NCI-H128 (cell line): ENCODE measurements at regions not wholly inside any gene's neighbourhood (a gene's known extent, or its start where the extent isn't known, plus 50 kb on each side); places are given as distances from the start of the nearest gene placed in this dataset.
A peak's percentile ranks its signal among the peaks of the same experiment; 100 is the strongest.

Source experiments
- DNase-seq: peaks from one replicate; lab custom pipeline; 2025; ENCODE audit not compliant: unreplicated experiment; lab: John Stamatoyannopoulos, UW

DNA sequence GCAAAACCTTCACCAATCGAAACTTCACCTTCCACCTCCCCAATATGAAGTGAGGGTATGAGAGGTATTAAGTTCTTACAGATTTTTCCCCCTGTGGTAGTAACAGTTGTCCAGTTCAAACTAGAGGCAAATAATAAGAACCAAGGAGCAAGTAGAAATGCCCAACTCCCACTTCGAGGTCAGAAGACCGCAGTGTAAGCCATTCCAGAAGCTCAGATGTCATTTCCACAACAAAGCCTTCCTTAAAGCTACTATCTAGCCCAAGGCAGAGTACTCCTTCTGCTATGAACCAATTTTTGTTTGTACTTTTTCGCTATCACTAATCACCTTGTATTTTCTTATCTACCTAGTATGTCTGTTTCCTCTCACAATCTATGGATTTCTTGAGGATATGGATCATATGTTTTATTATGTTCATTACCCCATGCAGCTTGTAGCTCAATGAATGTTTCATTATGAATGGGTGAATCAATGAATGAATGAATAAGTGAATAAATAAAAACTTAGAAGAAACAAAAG, 235.7 kb upstream of the KCNMB2 start:
- no peak for DNase-seq

DNA sequence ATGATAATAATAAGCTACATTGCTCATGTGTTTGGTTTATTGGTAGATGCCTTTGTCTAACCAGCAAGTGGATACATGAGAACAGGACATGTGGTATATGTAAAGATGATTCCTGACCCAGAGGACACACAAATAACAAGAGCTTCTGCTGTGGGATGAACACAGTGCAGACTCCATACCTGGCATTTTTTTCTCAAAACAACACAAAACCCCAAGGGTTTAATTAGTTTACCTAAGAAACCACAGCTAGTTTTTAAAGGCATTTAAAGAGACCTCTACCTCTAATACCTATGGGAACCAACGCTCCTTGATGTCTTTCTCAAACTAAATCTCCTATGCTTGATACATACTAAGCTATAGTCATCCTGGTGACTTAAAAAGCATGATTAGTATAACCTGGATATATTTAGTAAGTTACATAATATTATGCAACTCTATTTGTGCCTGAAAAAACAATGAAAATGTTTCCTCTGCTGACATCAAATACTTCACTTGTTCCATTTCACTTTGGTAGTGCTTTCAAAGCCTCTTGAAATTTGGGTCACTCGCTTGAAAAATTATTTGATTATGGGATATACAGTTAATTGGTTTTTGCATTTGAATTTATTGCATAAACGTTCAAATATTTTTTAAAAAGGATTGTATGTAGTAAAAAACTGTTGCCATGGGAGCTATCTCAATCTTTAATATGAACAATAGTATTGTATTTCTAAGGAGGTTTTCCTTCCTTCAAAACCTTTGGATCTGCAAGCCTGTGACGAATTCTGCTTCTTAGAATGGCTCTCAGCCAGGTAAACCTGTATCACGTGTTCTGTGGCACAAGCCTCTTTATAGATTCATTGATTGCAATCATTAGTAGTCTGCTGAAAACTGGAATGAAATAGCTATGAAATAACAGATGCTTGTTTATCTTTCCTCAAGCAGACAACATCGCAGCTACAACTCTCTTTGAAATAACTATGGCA, 233.0 kb upstream of the KCNMB2 start:
- DNase-seq, result no peak

DNA sequence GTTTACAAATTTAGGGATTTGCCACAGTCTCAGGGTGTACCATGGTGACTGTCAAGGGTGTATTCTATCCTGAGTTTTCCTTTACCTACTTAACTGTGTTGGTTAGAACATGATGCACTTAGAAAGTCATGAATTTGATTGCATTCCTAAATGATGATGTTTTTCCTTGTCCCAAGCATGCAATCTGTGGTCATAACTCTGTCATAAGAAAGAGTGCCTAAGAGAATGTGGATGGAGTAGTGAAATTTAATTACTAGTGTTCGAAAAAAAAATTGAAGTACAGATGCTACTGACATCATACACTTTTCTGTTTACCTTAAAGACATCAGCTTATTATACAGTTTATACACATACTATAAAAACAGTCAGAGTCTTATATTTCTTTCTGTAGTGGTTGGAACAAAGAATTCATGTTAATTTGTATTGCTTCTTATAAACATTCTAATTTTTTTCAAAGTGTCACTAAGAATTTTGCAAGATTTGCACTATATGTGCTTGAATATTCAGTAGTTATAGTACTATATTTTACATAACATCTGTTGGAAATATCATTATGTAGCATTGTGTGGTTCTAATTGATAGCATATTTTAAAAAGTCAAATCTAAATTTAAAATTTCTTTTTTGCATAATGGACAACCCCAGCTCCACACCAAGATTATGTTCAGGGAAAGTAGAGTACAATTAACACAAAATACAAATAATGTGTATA, 231.3 kb upstream of the KCNMB2 start:
- DNase-seq, result no peak

DNA sequence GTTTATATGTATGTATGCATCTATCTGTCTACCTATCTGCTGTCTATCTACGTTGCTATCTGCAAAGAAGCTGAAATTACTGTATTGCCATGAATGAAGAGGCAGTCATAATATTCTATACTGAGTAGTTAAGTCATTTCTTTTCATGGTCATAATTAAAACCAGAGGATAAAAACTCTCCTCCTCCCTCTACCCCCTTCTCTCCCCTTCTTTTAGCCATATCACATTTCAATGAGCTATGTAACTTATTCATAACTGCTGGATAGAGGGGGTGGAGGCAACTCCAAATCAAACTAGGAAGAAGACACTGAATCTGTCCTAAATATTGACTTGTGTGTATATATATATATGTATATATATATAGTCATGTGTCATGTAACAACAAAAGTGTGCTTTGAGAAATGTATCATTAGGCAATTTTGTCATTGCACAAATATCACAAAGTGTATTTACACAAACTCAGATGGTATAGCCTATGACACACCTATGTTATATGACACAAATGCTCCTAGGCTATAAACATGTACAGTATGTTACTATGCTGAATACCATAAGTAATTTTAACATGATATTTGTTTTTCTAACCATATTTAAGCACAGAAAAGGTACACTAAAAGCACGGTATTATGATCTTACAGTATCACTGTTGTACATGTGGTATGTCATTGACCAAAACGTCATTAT, 229.7 kb upstream of the KCNMB2 start:
- DNase-seq, result no peak

DNA sequence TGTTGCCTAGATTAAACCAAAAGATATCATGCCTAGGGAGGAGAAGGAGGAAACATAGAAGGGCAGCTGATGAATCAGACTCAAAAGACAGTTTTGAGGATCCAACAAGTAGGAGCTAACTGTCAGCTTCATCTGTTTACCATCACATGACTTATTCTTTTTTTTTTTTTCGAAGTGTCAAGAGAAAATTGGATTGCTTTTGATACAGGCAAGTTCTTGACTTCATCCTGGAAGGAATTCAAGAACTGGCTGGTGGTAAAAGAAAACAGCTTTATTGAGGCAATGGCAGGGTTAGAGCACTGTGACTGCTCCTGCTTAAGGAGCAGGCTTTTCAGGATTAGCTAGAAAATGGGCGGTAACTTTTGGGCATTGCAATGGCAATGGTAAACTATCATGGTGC, 227.5 kb upstream of the KCNMB2 start:
- DNase-seq, result no peak

DNA sequence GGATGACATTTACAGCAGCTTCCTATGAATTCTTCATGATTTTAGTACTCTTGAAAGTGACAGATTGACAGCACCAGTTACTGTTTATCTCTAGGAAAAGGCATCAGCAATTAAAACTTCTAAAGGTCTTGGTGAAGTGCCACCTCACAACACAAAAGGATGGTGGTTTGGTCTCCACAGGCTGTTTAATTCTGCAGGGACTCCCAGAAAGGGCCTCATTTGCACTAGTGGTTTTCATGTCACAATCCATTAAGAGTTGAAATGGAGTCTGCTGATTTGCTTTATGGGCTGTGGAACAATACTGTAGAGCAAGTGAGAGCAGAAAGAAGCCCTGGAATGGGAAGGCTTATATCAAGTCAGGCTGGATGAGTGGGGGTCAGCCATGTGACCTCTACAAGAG, 225.3 kb upstream of the KCNMB2 start:
- peak; percentile 45 for DNase-seq

DNA sequence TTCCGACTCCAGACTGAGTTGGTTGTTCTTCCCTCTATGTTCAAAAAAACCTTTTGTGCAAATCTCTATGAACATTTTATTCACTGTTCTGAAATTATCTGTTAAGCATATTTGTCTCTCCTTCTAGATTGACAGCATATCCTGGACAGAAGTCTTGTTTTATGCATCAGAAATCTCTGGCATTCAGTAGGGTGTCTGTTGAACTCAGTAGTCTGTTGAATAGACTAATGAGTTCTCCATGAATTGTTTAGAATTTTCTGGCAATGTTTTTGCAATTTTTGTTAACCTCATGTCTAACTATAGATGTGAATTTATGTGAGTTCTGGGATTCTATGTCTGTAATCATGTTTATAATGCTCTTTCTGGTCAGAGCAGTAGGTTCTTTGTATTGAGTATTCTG, 222.5 kb upstream of the KCNMB2 start:
- no peak for DNase-seq

DNA sequence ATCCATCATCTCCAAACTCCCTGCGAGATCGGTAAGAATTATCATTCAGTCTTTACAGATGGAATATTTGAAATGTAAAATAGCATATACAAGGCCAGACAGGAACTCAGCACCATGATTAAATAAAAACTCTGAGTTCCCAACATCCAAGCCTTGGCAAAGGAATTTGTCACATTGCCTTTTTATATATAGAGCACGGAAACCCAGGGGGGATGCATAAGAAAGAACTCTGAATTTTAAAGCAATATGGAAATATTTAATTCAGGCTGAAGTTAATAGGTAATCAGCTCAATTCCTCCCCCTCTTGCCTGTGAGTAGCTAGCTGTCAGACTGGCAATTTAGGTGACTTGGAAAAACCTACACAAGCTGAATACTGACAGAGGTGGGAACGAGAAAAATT, 217.9 kb upstream of the KCNMB2 start:
- DNase-seq, result no peak

DNA sequence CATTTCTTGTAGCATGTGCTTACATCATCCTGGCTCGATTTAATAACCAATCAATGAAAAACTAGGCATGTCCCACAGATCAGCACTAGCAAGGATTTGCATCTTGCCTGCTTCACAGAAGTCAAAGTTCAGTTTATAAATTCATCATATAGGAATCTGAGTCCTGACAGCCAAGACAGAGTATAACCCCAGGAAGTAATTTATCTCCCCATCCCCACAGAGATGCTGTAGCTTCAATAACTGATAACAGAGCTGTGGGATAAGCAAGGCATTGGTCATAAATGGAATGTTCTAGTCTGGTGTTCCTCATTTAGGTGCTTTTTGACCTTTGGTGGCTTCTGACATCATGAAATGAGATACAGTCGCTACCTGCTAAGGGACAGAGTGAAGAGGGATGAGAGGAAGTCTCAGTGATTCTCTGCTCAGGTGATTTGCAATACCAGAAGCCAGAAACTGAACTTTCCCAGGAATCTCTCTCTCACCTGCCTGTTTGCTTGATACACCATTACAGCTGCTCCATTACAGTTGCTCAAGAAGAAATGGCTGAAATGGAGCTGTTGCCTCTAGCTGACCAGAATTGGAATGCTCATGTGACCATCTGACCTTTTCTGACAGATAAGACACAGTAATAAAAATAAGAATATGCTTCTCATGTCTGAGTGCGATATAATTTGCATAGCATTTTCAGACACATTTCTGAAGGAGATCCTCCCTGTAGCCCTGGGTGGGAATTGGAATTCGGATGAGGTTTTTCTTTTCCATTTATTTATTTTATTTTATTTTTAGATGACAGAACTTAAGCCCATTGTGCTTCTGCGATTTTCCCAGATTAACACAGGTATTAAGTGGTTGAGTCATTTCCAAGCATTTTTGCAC, 217.1 kb upstream of the KCNMB2 start:
- no peak for DNase-seq

DNA sequence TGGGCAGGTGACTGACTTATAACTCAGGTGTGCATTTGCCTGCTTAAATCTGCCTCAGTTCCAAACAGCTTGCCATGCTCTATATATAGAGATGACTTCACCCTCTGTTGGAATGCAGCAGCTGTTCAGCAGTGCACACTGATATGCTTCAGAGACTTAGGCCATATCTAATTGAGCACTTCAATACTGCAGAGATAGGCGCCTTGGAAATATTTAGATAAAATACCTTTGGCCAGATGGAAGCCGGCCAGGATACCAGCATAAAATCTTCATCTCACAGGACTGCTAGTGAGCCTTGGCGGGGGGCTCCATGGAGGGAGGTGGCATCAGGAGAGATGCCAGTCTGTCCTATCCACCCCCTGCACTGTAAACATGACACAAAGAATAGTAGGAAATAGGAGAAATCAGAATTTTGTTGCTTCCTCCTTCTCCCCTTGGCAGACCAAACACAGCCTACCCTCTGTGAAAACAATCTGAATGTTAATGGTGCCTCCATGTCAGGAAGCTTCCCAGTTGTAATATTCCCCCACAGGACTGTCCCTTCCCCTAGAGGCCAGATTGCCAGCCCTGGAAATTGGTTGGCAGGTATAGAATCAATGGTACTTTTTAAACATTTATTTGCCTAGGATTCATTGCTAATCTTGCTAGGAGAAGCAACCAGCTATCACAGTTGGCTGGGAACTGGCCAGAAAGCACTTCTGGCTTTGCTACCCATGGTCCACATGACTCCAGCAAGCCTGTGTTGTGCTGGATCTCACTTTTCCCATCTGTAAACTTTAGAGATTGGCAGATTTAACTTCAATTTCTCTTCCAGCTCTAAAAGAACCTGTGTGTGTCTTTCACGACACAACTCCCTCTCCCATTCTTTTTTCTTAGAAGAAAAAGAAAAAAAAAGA, 215.5 kb upstream of the KCNMB2 start:
- no peak for DNase-seq

DNA sequence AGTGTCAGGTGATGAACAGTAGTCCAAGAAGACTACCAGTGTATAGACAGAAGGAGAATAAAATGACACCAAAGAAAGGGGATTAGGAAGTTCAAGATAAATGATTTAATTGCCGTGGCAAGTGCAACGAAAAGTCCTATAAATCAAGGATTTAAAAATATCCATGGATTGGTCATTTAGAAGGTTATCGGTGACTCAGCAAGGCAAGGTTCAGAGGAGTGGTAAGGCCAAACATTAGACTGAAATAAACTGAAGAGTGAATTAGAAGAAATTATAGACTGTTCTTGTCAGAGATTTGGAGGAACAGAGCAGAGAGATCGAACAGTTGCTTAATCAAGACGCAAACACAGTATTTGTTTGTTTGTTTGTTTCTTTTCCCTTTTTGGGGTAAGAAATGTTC, 211.9 kb upstream of the KCNMB2 start:
- DNase-seq, result no peak

DNA sequence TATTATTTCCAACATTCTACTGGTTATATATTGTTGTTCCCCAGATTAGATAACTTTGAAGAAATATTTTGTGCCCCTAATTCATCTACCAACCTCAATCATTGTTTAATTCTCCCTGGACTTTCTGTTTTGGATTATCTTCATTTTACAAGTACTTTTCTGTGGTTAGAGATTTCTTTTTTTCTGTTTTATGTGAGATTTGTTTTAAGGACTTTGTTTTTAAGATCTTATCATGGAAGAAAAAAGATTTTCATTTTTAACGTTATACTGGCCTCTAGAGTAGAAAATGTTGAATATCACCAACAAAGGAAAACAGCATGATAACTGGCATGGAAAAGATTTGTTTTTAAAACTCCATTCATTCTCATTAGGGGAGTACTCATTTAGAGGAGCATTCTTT, 210.9 kb upstream of the KCNMB2 start:
- no peak for DNase-seq

DNA sequence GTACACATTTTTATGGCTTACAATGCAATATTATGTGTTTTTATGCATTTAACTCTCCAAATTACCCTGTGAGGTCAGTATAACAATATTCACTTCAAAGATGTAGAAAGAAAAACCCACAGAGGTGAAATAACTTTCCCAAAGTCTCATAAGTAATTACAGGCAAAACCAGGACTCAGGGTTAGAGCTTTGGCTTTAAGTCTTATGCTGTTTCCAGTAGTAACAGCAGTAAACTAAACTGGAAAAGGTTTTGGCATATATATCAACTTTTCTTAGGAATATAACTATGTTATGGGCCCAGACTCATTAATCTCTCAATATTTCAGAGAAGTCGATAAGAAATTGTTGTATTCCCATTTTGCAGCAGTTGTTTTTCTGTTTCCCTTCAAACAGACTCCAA, 206.3 kb upstream of the KCNMB2 start:
- no peak for DNase-seq

DNA sequence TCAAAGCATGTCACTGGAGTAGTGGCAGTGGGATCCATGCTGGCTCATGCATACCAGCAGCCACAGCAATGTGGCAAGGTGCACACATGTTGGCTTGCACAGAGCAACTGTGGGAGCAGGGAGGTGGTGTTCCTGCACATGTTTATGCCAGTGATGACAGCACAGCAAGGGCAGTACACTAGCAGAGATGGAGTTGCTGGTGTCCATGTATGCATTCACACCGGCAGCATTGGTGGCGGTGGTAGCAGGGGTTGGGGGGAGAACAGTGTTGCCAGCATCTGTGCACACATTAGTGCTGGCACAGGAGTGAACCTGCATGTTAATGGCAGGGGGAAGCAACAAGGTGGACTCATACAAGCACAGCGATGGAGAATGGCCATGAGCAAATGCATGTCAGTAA, 202.0 kb upstream of the KCNMB2 start:
- no peak for DNase-seq

DNA sequence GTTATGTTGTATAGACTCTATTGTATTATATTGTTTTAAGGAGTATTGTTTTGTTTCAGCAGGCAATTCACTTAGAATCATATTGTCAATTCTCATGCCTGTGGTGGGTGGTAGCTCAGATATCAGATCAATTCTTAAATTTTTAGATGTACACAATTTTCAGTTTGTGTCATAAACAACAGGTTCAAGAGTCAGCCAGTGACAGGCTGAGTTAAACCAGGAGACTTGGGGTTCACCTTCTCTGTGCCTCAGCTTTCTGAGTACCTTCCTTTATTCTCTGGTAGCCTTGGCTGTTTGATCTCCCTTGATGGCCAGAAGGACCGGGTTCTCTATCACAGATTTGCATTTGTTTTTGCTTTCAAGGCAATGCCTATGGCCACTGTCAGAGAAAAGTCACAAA, 199.9 kb upstream of the KCNMB2 start:
- no peak for DNase-seq

DNA sequence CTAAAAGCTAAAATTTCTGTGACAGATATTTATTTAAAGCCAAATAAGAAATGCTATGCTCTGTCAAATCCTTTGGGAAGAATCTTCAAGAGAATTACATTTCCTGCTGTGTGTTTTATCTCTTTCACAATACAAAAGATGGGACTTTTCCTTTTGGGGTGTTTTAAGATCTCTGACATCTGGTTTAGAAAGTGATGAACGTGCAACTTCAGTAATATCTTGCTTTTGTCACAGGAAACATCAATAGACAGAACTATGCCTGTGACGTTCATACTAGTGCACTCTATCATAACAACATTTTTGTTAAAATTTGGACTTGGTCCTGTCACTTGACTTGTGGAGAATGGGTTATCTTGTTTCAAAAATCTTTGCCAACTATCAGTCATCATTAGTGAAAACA, 195.7 kb upstream of the KCNMB2 start:
- no peak for DNase-seq

DNA sequence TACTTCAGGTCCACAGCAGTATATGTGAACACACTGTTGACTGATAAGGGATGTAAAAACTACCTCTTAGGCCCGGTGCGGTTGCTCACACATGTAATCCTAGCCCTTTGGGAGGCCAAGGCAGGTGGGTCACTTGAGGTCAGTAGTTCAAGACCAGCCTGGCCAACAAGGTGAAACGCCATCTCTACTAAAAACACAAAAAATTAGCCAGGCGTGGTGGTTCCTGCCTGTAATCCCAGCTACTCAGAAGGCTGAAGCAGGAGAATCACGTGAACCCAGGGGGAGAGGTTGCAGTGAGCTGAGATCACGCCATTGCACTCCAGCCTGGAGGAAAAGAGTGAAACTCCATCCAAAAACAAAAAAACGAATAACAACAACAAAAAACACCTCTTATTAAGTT, 194.6 kb upstream of the KCNMB2 start:
- no peak for DNase-seq

DNA sequence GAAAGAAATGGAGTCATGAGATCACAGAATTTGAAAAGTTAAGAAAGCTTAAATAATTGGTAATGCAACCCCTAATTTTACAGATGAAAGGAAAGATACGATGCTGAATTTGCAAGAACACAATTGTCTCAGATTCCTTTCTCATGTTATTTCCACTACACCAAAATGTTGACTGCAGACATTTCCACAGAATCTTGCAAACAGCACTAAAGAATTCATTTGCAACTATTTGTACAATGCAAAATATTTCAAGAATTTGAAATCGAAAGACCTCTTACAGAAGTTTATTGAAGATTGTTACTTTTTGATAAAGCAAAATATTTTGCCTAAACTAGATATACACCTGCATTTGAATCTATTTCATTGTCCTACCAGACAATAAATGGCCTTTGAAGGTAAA, 194.1 kb upstream of the KCNMB2 start:
- no peak for DNase-seq

DNA sequence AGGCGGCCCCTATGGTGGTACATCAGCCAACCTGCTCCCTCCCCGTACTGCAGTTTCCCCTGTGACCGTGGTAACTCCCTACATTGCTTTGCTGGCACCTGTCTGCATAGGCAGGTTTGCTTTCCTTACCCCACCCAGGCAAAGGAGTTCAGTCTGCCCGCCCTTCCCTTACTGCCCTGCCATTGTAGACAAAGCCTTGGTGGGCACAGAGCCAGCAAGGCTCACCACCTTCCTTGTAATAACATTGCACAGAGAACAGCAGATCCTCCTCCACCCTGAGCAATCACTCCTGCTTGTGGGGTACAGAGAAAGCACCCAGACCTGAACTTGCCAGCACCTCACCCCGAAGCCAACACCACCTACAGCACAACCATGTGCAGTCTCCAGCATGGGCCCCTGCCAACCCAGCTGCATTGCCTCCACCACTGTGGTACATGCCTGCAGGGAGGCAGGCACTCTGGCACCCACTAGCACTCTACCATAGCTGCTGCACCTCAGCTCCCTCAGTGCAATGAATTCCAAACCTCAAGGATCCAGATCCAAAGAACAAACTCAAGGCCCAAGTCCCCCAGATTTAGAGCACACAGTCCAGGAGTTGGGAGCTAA, 192.7 kb upstream of the KCNMB2 start:
- DNase-seq, result no peak
